ENCODE measurements at regions not wholly inside any gene's neighbourhood (a gene's known extent, or its start where the extent isn't known, plus 50 kb on each side); places are given as distances from the start of the nearest gene placed in this dataset.

DNA sequence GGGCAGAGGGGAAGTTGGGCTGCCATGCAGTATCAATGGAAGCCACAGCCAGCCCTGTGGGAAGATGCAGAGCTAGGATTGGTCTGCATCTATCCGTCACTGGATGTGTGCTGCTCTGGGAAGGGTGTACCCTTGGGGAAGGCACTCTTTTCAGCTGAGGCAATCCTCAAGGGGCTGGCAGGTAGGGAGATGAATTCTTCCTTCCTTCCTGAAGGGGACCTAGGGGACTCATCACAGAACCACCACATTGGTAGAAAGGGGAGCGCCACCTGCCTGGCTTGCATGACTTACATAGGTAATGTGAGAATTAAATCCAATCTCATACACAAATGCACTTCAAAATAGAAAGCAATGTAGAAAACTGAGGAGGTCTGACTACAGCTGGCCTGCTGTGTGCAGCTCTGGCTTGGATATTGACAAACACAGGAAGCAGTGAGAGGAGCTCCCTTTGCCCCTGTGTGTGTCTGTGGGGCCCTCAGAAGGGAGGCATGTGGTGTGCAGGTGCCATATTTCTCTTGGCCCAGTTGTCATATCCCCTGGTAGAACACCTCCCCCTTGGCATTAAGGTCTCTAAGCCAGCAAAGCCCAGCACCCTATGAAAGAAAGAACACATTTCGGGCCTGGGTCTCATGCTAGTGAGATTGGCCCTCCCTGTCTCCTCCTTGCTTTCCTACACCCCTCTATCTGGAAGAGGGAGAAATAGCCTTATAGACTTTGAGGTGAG is 260.3 kb upstream of the MOCS1 start:
- DNase-seq (ENCODE audit: low spot score): no peak

DNA sequence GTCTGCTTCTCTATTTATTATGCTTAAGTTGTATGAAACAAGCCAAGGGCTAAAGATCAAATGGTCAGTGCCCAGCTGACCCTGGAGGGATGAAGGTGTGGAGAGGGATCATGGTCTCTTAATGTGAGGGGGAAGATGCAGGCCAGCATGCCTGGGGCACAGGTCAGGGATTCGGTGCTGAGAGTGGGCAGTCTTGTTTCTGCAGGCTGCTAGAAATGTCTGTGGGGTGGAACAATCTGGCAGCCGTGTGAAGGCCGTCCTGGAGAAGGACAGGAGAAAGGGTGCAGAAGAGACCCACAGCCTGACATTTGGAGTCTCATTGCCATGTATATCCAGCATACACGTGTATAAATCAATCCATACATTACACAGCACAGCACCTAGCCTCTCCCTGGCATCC is 258.3 kb upstream of the MOCS1 start:
- DNase-seq (ENCODE audit: low spot score): no peak

- DNase-seq (ENCODE audit: low spot score): no peak
Observed at GRCh38 chr6:40188931-40189330, 254.7 kb upstream of the MOCS1 start.

DNA sequence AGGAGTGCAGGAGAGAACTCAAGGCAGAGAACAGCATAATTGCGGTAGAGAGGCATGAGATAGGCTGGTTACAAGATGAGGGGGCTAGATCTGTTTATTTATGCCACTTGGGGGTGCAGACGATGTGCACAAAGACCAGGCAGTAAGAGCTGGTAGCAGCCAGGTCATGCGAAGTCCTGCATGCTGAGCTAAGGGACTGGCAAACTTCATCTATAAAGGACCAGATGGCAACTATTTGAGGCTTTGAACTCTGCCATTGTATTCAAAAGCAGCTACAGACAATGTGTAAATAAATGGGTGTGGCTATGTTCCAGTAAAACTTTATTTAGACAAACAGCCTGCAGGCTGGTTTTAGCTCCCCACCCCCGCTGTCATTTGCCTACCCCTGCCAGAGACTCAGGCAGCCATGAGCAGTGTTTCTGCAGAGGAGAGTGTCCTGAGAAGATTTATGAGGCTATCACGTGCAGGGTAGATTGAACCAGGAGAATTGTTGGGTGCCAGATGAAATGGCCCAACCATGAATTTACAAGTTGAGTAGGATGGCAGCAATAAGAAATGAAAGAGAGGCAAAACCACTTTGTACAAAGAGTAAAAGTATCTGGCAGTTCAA is 253.4 kb upstream of the MOCS1 start:
- no peak for DNase-seq (ENCODE audit: low spot score)

GRCh38 chr6:40185486-40185885 is 251.2 kb upstream of the MOCS1 start:
- no peak for DNase-seq (ENCODE audit: low spot score)

DNA sequence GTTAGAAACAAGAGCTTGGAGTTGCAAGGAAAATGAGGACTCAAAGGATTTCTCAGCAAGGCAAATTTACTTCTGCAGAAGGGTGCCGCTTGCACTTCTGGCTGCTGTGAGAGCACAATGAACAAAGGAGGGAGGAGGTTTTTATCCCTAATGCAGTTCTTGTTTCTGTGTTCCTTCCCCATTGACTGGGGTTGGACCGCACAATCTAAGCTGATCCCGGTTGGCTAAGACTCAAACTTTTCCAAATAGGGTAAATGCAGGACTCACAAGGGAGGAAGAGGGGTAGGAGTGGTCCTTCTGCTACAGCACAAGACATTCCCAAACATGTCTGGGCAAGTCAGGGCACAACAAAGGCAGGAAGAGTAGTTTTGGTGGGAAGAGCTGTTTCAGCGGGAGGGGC is 249.6 kb upstream of the MOCS1 start:
- no peak for DNase-seq (ENCODE audit: low spot score)

- no peak for DNase-seq (ENCODE audit: low spot score)
Observed at GRCh38 chr6:40181367-40181766, 247.1 kb upstream of the MOCS1 start.

DNA sequence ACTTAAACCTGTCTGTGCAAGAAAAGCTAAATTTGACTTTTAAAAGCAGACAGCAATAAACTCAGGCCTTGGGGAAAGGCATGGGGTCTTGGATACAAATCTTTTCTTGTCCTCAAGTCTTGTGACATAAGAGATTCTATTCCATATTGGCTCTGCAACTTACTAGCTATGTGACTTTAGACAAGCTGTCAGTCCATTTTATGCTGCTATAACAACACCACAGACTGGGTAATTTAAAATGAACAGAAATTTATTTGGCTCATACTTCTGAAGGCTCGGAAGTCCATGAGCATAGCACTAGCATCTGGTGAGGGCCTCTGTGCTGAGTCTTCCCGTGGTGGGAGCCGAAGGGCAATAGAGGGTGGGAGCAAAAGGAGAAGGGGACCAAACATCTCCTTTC is 246.0 kb upstream of the MOCS1 start:
- DNase-seq (ENCODE audit: low spot score): no peak

- DNase-seq (ENCODE audit: low spot score): no peak
Observed at GRCh38 chr6:40179496-40179895, 245.2 kb upstream of the MOCS1 start.

- DNase-seq (ENCODE audit: low spot score): no peak
Observed at GRCh38 chr6:40177598-40177997, 243.3 kb upstream of the MOCS1 start.

DNA sequence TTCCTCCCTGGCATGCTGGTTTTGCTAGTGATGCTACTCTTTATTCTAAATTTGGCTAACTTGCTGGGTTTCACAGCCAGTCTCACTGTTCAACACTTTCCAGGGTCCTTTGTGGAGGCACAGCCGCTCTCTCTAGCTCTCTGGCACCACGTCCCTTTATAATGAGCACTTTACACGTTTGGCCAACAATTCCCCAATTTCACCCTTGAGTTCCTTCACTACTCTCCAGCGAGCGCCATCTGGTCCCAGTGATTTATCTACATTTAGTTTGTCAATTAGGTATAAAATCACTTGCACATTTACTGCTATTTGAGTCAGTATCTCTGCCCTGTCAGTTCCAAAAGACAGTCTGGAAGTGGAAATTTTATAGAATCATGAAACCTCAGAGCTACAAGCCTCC is 241.9 kb upstream of the MOCS1 start:
- DNase-seq (ENCODE audit: low spot score): no peak

GRCh38 chr6:40172272-40172671 is 238.0 kb upstream of the MOCS1 start:
- DNase-seq (ENCODE audit: low spot score): no peak

DNA sequence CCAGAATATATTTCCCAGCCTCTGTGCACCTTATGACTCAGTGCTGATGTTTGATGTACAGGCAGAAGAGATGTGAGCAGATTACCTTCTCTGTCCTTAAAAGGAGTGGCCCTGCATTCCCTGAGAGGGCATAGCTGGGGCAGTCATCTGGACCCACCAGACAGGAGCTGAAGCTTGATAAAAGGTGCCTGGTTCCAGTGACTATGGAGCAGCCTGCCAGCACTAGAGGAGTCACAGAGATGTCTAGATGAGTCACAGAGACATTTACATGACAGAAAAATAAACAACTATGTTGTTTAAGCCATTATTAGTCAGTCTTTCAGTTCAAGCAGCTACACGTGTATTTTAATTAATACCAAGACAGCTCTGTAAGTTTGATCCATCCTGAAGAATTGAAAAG is 237.1 kb upstream of the MOCS1 start:
- no peak for DNase-seq (ENCODE audit: low spot score)

GRCh38 chr6:40170856-40171255 is 236.6 kb upstream of the MOCS1 start:
- DNase-seq (ENCODE audit: low spot score): no peak

DNA sequence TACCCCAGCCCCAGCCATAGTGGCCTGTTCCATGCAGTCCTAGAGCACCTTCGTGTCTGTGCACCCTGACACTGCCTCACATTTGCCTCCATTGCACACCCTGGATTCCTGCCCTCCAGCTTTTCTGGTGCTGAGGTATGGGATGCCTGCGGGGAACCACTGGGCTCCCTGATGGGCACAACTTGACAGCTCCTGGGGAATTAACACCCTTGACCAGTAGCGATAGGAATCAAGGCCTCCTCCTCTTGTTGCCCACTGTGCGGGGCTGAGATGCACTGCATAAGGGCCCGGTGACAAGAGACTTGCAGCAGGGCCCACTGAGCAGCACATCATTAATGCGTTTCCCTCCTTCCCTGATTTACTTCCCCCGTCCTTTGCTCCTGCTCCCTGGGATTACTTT is 235.6 kb upstream of the MOCS1 start:
- DNase-seq (ENCODE audit: low spot score): no peak

GRCh38 chr6:40166963-40167362 is 232.7 kb upstream of the MOCS1 start:
- DNase-seq (ENCODE audit: low spot score): no peak

- no peak for DNase-seq (ENCODE audit: low spot score)
Observed at GRCh38 chr6:40165036-40165709, 230.9 kb upstream of the MOCS1 start.

DNA sequence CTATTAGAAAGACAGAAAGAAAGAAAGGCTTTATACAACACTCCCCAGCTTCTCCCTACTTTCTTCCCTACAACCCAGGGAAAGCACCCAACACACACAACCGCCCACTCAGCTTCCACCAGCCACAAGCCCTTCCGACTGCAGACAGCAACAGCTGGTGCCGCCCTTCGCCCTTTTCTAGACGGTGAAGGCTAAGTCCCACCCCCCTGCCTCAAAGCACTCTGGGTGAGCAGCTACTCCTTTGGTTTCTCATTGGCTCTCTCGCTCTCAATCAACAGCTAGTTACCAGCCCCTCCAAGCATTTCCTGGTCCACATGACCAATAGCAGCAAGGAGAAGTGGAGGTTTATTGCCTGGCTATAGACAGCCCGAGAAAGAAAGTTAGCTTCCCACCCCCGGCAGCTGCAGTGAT is 230.1 kb upstream of the MOCS1 start:
- no peak for DNase-seq (ENCODE audit: low spot score)

GRCh38 chr6:40163924-40164323 is 229.7 kb upstream of the MOCS1 start:
- DNase-seq (ENCODE audit: low spot score): no peak

DNA sequence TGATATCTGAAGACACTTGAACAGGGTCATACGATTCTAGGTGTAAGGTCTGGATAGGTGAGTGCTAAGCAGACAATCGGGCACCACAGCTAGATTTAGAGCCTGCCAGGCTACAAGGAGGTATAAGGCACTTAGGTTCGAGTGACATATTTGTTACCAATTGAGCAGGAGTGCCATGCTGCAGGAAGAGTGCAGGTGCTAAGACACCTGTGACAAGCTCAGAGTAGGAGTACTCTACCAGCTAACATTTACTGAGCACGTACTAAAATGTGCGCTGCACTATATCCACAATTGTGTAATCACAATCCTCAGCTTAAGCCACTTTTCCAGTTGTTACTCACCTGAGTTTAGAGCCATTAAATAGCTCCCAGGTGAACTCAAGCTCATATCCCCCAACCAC is 227.8 kb upstream of the MOCS1 start:
- no peak for DNase-seq (ENCODE audit: low spot score)

GRCh38 chr6:40160826-40161225 is 226.6 kb upstream of the MOCS1 start:
- DNase-seq (ENCODE audit: low spot score): no peak

- DNase-seq (ENCODE audit: low spot score): no peak
Observed at GRCh38 chr6:40159865-40160264, 225.6 kb upstream of the MOCS1 start.

GRCh38 chr6:40152701-40153436 is 218.6 kb upstream of the MOCS1 start:
- no peak for DNase-seq (ENCODE audit: low spot score)

Measured in RKO (cell line).